Right lobe of liver (tissue), 4 donors: ENCODE measurements at regions not wholly inside any gene's neighbourhood (a gene's known extent, or its start where the extent isn't known, plus 50 kb on each side); places are given as distances from the start of the nearest gene placed in this dataset.

Source experiments
- POLR2A ChIP-seq: fragments of 450-650 bp; IDR thresholded peaks from one replicate; pipeline ENCODE4 v1.6.1; 2017; ENCODE audit warnings: antibody characterized with exemption, mild to moderate bottlenecking
- TF ChIP-seq, protein P1 (sequence below), 4 donors: fragments of 200-600 bp in 3 of 4; fragments of 450-650 bp in 1 of 4; IDR thresholded peaks; one replicate each; pipeline versions ENCODE4 v1.5.1 to v1.8.0; 2016 to 2022; ENCODE audit warnings: antibody characterized with exemption in 4 of 4, mild to moderate bottlenecking in 2 of 4
- donor health status: DM: no; HTN: no; CAD: no.
- donor health status: DM: no; HTN: no; CAD: no.
- donor health status: DM: no; HTN: yes; CAD: no.

GRCh38 chr5:17730421-17730820 lies 96.2 kb downstream of the TAF11L14 start:
- no peak for TF ChIP-seq POLR2A
- TF ChIP-seq, protein P1, sequence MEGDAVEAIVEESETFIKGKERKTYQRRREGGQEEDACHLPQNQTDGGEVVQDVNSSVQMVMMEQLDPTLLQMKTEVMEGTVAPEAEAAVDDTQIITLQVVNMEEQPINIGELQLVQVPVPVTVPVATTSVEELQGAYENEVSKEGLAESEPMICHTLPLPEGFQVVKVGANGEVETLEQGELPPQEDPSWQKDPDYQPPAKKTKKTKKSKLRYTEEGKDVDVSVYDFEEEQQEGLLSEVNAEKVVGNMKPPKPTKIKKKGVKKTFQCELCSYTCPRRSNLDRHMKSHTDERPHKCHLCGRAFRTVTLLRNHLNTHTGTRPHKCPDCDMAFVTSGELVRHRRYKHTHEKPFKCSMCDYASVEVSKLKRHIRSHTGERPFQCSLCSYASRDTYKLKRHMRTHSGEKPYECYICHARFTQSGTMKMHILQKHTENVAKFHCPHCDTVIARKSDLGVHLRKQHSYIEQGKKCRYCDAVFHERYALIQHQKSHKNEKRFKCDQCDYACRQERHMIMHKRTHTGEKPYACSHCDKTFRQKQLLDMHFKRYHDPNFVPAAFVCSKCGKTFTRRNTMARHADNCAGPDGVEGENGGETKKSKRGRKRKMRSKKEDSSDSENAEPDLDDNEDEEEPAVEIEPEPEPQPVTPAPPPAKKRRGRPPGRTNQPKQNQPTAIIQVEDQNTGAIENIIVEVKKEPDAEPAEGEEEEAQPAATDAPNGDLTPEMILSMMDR (IDR thresholded peaks at IDR 0.05), result no peak
